SK-N-SH (cell line): ENCODE measurements at regions not wholly inside any gene's neighbourhood (a gene's known extent, or its start where the extent isn't known, plus 50 kb on each side); places are given as distances from the start of the nearest gene placed in this dataset.

Source experiments
- CTCF ChIA-PET: fragments of 300-600, 350-600 bp; formaldehyde crosslinking; extraction: SDS; loops from one replicate; lab custom pipeline; 2021; lab: Yijun Ruan, JAX
- POLR2A ChIA-PET: fragments of 350-600 bp; sonication (Branson Sonifier 250); formaldehyde crosslinking; extraction: SDS; loops from one replicate; lab custom pipeline; 2020; ENCODE audit warnings: antibody characterized with exemption, inconsistent platforms; lab: Yijun Ruan, JAX
- DNase-seq: peaks from one replicate; pipeline ENCODE4 v3.0.0; 2012
- H2AFZ ChIP-seq: fragments of 200-600 bp; sonication (generic); 2 replicates; pipeline ENCODE4 v1.8.1; 2016; ENCODE audit warnings: antibody characterized with exemption, mild to moderate bottlenecking, low read depth
- H3F3A ChIP-seq: fragments of 200-600 bp; sonication (generic); replicated peaks from 2 replicates; pipeline ENCODE3; 2016; ENCODE audit warnings: antibody characterized with exemption, mild to moderate bottlenecking; ENCODE audit not compliant: insufficient read depth
- H3K27ac ChIP-seq, 2 experiments: fragments of 200-500 bp in 1 of 2; fragments of 200-600 bp in 1 of 2; sonication (Bioruptor generic) in 1 of 2; sonication (generic), shearing (Covaris generic) in 1 of 2; 2 replicates each; pipeline versions ENCODE4 v1.5.1 to v1.6.1; 2014 to 2016; ENCODE audit warnings: low read depth in 2 of 2, inconsistent platforms in 1 of 2, low read length in 1 of 2, mild to moderate bottlenecking in 1 of 2, mixed read lengths in 1 of 2
- H3K27me3 ChIP-seq: fragments of 200-600 bp; sonication (generic), shearing (Covaris generic); 2 replicates; pipeline ENCODE4 v1.6.1; 2016; ENCODE audit warnings: mixed run types; ENCODE audit not compliant: insufficient read depth
- H3K36me3 ChIP-seq, 2 experiments: fragments of 200-500 bp in 1 of 2; fragments of 200-600 bp in 1 of 2; sonication (Bioruptor generic) in 1 of 2; sonication (generic) in 1 of 2; replicated peaks in 1 of 2; 2 replicates each; pipeline versions ENCODE3 to v1.5.1; 2014 to 2016; ENCODE audit warnings: low read length in 1 of 2, mild to moderate bottlenecking in 1 of 2; ENCODE audit not compliant: insufficient read depth in 2 of 2, control insufficient read depth in 1 of 2
- H3K4me1 ChIP-seq, 2 experiments: fragments of 200-500 bp in 1 of 2; fragments of 200-600 bp in 1 of 2; sonication (Bioruptor generic) in 1 of 2; sonication (generic), shearing (Covaris generic) in 1 of 2; 2 replicates each; pipeline versions ENCODE4 v1.5.1 to v1.6.1; 2014 to 2016; ENCODE audit warnings: low read depth in 1 of 2, low read length in 1 of 2, mixed run types in 1 of 2; ENCODE audit not compliant: insufficient read depth in 2 of 2, control insufficient read depth in 1 of 2
- H3K4me2 ChIP-seq: fragments of 200-600 bp; sonication (generic), shearing (Covaris generic); 2 replicates; pipeline ENCODE4 v1.6.1; 2017; ENCODE audit warnings: mixed run types
- H3K4me3 ChIP-seq, 2 experiments: fragments of 200-500 bp in 1 of 2; fragments of 200-600 bp in 1 of 2; sonication (Bioruptor generic) in 1 of 2; sonication (generic), shearing (Covaris generic) in 1 of 2; 2 replicates each; pipeline versions ENCODE4 v1.5.1 to v1.8.1; 2014 to 2016; ENCODE audit warnings: low read depth in 2 of 2, inconsistent platforms in 1 of 2, low read length in 1 of 2, mild to moderate bottlenecking in 1 of 2, mixed read lengths in 1 of 2, moderate library complexity in 1 of 2
- H3K79me2 ChIP-seq: fragments of 200-600 bp; sonication (generic); 2 replicates; pipeline ENCODE4 v1.8.1; 2017; ENCODE audit warnings: mild to moderate bottlenecking; ENCODE audit not compliant: insufficient read depth
- H3K9ac ChIP-seq: fragments of 200-600 bp; sonication (generic); 2 replicates; pipeline ENCODE4 v1.6.1; 2017; ENCODE audit warnings: mixed run types
- H3K9me2 ChIP-seq: fragments of 200-600 bp; sonication (generic); 2 replicates; pipeline ENCODE4 v1.6.1; 2017; ENCODE audit warnings: mixed run types
- H3K9me3 ChIP-seq: fragments of 200-600 bp; sonication (generic); 2 replicates; pipeline ENCODE4 v1.6.1; 2017; ENCODE audit warnings: mixed run types, mild to moderate bottlenecking, moderate library complexity
- H4K20me1 ChIP-seq: fragments of 200-600 bp; sonication (generic); 2 replicates; pipeline ENCODE4 v1.6.1; 2017; ENCODE audit warnings: mild to moderate bottlenecking, mixed run types; ENCODE audit not compliant: insufficient read depth
- ELF1 ChIP-seq: IDR thresholded peaks from 2 replicates; pipeline ENCODE4 v1.4.0; 2012
- EP300 ChIP-seq, 2 experiments: IDR thresholded peaks; 2 replicates each; pipeline versions ENCODE4 v1.4.0 to v1.6.1; 2012; ENCODE audit warnings: borderline replicate concordance in 1 of 2, low read depth in 1 of 2, low read length in 1 of 2
- EZH2phosphoT487 ChIP-seq: fragments of 200-600 bp; sonication (generic); IDR thresholded peaks from 2 replicates; pipeline ENCODE4 v1.6.1; 2017; ENCODE audit warnings: low read depth, mixed run types, mild to moderate bottlenecking, antibody characterized with exemption, moderate library complexity, borderline replicate concordance
- FOXM1 ChIP-seq: IDR thresholded peaks from 2 replicates; pipeline ENCODE4 v1.4.0; 2012; ENCODE audit warnings: low read depth, mild to moderate bottlenecking
- GATA2 ChIP-seq: sonication (generic); formaldehyde crosslinking; IDR thresholded peaks from 2 replicates; pipeline ENCODE4 v1.5.0; 2020; ENCODE audit warnings: mild to moderate bottlenecking, missing genetic modification reagents
- JUND ChIP-seq: IDR thresholded peaks from 2 replicates; pipeline ENCODE4 v1.4.0; 2012
- NRF1 ChIP-seq: IDR thresholded peaks from 2 replicates; pipeline ENCODE4 v1.6.1; 2012; ENCODE audit warnings: low read depth, mild to moderate bottlenecking, low read length
- RFX5 ChIP-seq: IDR thresholded peaks from 2 replicates; pipeline ENCODE4 v1.6.1; 2012; ENCODE audit warnings: mild to moderate bottlenecking, improper control_type of control experiment, low read length
- SMC3 ChIP-seq: IDR thresholded peaks from 2 replicates; pipeline ENCODE4 v1.6.1; 2012; ENCODE audit warnings: low read depth, low read length, improper control_type of control experiment
- TAF1 ChIP-seq: IDR thresholded peaks from 2 replicates; pipeline ENCODE4 v1.6.1; 2012; ENCODE audit warnings: low read depth, mild to moderate bottlenecking, low read length, moderate library complexity, borderline replicate concordance
- YY1 ChIP-seq: IDR thresholded peaks from 2 replicates; pipeline ENCODE4 v1.4.0; 2012; ENCODE audit warnings: low read depth, mild to moderate bottlenecking
- WGBS: methylation state at CpG from one replicate; pipeline ENCODE4 v1.1.6; 2017; ENCODE audit warnings: low lambda C conversion rate; 5-methylcytosine and 5-hydroxymethylcytosine counted together
- TF ChIP-seq, protein P1 (sequence below): fragments of 150-350 bp; IDR thresholded peaks from 2 replicates; pipeline ENCODE4 v1.6.1; 2017; ENCODE audit warnings: antibody characterized with exemption, low read length, low read depth, borderline replicate concordance
- TF ChIP-seq, protein P2 (sequence below): IDR thresholded peaks from 2 replicates; pipeline ENCODE4 v1.6.1; 2012; ENCODE audit warnings: mild to moderate bottlenecking, low read depth, low read length, moderate library complexity
- TF ChIP-seq, protein P3 (sequence below): fragments of 150-350 bp; IDR thresholded peaks from 2 replicates; pipeline ENCODE4 v1.6.1; 2016; ENCODE audit warnings: mild to moderate bottlenecking, low read depth, low read length

DNA sequence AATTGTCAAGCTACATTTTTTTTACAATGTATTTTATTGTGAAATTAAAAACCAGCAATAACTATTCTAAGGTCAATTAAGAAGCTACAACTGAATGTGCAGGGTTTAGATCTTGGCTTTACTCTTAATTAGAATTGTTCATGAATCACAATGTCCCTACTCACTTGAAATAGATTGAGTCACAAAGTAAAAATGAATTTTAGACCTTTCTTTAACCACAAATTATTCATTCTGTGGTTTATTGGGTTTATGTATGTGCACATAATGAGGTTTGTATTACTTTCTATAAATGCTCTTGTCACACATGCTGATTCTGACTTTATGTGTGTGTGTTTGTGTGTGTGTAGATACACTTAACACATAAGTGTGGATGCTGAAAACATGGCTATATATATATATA, 647.0 kb upstream of the AADAT start:
- Histone ChIP-seq H3K9me3 (no peaks in the 10 kb centered on the region), H3K27me3 (no peaks in the 10 kb centered on the region), H3K36me3 (no peaks in the 10 kb centered on the region), H3K4me1 (no peaks in the 10 kb centered on the region), H3K27ac (no peak overlapping the region), H3K9me2 (no peaks in the 10 kb centered on the region), H3K79me2 (no peaks in the 10 kb centered on the region), H3F3A (no peaks in the 10 kb centered on the region), H3K4me2 (no peak overlapping the region), H3K9ac (no peak overlapping the region), H3K4me3 (no peak overlapping the region), H2AFZ (no peak overlapping the region), H4K20me1 (no peaks in the 10 kb centered on the region)
- ChIA-PET CTCF (no interaction called here), POLR2A (no interaction called here)
- DNase-seq = no peak
- TF ChIP-seq EP300 (IDR thresholded peaks at IDR 0.05; ENCODE audit: borderline replicate concordance in 1 of 2, low read depth in 1 of 2, low read length in 1 of 2) = no peak
- TF ChIP-seq YY1 = no peak
- no peak for TF ChIP-seq RFX5
- TF ChIP-seq JUND = no peak
- no peak for TF ChIP-seq SMC3
- TF ChIP-seq GATA2 = no peak
- TF ChIP-seq NRF1 = no peak

DNA sequence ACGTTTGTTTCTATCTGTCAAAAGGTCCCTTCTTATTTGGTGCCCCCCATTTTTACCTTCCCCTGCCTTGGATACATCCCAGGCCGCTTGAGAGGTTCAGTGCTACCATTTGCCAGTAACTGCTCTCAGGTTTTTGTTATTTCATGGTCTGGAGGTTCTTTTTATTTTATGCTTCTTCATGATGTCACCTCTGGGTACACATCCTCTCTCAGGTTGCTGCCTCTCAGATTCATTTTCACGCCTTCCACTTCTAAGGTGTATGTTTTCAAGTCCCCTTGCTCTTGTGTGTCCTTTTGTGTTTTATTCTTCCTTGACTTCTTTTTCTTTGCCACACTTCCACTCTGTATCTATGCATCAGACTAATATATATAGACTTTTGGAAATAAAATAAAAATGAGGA, 640.1 kb upstream of the AADAT start:
- Histone ChIP-seq H3K36me3 (no peaks in the 10 kb centered on the region), H3K27me3 (no peaks in the 10 kb centered on the region), H2AFZ (no peak overlapping the region), H3K4me1 (no peaks in the 10 kb centered on the region; a peak in 1 of 4 replicates), H3K9me3 (no peaks in the 10 kb centered on the region), H3F3A (no peaks in the 10 kb centered on the region), H3K79me2 (no peaks in the 10 kb centered on the region), H3K9ac (no peak overlapping the region), H3K4me3 (no peak overlapping the region), H3K9me2 (no peaks in the 10 kb centered on the region), H4K20me1 (no peaks in the 10 kb centered on the region), H3K4me2 (no peak overlapping the region), H3K27ac (no peak overlapping the region)
- POLR2A ChIA-PET = no interaction called here
- WGBS = 53% methylated on average over 3 of the region's 3 CpGs
- CTCF ChIA-PET = no interaction called here
- DNase-seq = no peak
- TF ChIP-seq, protein P1, sequence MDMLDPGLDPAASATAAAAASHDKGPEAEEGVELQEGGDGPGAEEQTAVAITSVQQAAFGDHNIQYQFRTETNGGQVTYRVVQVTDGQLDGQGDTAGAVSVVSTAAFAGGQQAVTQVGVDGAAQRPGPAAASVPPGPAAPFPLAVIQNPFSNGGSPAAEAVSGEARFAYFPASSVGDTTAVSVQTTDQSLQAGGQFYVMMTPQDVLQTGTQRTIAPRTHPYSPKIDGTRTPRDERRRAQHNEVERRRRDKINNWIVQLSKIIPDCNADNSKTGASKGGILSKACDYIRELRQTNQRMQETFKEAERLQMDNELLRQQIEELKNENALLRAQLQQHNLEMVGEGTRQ = no peak
- no peak for TF ChIP-seq EZH2phosphoT487
- no peak for TF ChIP-seq TAF1
- TF ChIP-seq ELF1 = no peak
- TF ChIP-seq, protein P2, sequence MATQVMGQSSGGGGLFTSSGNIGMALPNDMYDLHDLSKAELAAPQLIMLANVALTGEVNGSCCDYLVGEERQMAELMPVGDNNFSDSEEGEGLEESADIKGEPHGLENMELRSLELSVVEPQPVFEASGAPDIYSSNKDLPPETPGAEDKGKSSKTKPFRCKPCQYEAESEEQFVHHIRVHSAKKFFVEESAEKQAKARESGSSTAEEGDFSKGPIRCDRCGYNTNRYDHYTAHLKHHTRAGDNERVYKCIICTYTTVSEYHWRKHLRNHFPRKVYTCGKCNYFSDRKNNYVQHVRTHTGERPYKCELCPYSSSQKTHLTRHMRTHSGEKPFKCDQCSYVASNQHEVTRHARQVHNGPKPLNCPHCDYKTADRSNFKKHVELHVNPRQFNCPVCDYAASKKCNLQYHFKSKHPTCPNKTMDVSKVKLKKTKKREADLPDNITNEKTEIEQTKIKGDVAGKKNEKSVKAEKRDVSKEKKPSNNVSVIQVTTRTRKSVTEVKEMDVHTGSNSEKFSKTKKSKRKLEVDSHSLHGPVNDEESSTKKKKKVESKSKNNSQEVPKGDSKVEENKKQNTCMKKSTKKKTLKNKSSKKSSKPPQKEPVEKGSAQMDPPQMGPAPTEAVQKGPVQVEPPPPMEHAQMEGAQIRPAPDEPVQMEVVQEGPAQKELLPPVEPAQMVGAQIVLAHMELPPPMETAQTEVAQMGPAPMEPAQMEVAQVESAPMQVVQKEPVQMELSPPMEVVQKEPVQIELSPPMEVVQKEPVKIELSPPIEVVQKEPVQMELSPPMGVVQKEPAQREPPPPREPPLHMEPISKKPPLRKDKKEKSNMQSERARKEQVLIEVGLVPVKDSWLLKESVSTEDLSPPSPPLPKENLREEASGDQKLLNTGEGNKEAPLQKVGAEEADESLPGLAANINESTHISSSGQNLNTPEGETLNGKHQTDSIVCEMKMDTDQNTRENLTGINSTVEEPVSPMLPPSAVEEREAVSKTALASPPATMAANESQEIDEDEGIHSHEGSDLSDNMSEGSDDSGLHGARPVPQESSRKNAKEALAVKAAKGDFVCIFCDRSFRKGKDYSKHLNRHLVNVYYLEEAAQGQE = no peak
- TF ChIP-seq, protein P3, sequence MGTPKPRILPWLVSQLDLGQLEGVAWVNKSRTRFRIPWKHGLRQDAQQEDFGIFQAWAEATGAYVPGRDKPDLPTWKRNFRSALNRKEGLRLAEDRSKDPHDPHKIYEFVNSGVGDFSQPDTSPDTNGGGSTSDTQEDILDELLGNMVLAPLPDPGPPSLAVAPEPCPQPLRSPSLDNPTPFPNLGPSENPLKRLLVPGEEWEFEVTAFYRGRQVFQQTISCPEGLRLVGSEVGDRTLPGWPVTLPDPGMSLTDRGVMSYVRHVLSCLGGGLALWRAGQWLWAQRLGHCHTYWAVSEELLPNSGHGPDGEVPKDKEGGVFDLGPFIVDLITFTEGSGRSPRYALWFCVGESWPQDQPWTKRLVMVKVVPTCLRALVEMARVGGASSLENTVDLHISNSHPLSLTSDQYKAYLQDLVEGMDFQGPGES = no peak
- TF ChIP-seq FOXM1 = no peak
